ENCODE measurements at regions not wholly inside any gene's neighbourhood (a gene's known extent, or its start where the extent isn't known, plus 50 kb on each side); places are given as distances from the start of the nearest gene placed in this dataset.

- TF ChIP-seq SYNCRIP (IDR thresholded peaks at IDR 0.05; ENCODE audit: insufficient read depth, low read depth, low read length) (no peak), SCMH1 (CRISPR knock-in tag; IDR thresholded peaks at IDR 0.05; ENCODE audit: borderline replicate concordance) (no peak), ZNF792 (CRISPR knock-in tag; IDR thresholded peaks at IDR 0.05) (no peak; the same call in 1 of the 2 replicates), EZH2 (conservative IDR thresholded peaks at IDR 0.05; ENCODE audit: low read depth, low read length) (no peak), ELF1 (CRISPR knock-in tag; IDR thresholded peaks at IDR 0.05) (no peak), IKZF1 (IDR thresholded peaks at IDR 0.05) (no peak), ZNF264 (CRISPR knock-in tag; IDR thresholded peaks at IDR 0.05) (0 out of 2 replicates have a peak, but pooled peaks have one; percentile 46), TCF7L2 (IDR thresholded peaks at IDR 0.05; ENCODE audit: low read depth, low read length) (no peak), ZNF30 (CRISPR knock-in tag; IDR thresholded peaks at IDR 0.05) (no peak), ZNF652 (CRISPR knock-in tag; IDR thresholded peaks at IDR 0.05; ENCODE audit: borderline replicate concordance, low read depth) (no peak), DR1 (CRISPR knock-in tag; IDR thresholded peaks at IDR 0.05) (no peak), SUZ12 (IDR thresholded peaks at IDR 0.05; ENCODE audit: low read depth, low read length) (no peak), HNF4A (CRISPR knock-in tag; IDR thresholded peaks at IDR 0.05) (peak; percentile 67), ELF3 (CRISPR knock-in tag; IDR thresholded peaks at IDR 0.05) (0 out of 2 replicates have a peak, but pooled peaks have one; percentile 11), RELA (CRISPR knock-in tag; IDR thresholded peaks at IDR 0.05) (no peak), ZNF784 (CRISPR knock-in tag; IDR thresholded peaks at IDR 0.05; ENCODE audit: borderline replicate concordance) (no peak), SMAD3 (CRISPR knock-in tag; IDR thresholded peaks at IDR 0.05) (0 out of 2 replicates have a peak, but pooled peaks have one; percentile 51), GPBP1L1 (CRISPR knock-in tag; IDR thresholded peaks at IDR 0.05) (no peak), ZNF317 (CRISPR knock-in tag; IDR thresholded peaks at IDR 0.05) (no peak), ZNF326 (CRISPR knock-in tag; IDR thresholded peaks at IDR 0.05; ENCODE audit: borderline replicate concordance) (no peak), ZNF891 (CRISPR knock-in tag; IDR thresholded peaks at IDR 0.05) (no peak), ZNF274 (CRISPR knock-in tag; IDR thresholded peaks at IDR 0.05) (no peak), MTERF4 (CRISPR knock-in tag; IDR thresholded peaks at IDR 0.05) (no peak), DMTF1 (CRISPR knock-in tag; IDR thresholded peaks at IDR 0.05) (no peak), KDM5A (IDR thresholded peaks at IDR 0.05; ENCODE audit: borderline replicate concordance, low read length) (no peak), NAIF1 (CRISPR knock-in tag; IDR thresholded peaks at IDR 0.05; ENCODE audit: borderline replicate concordance) (no peak), ZNF530 (CRISPR knock-in tag; IDR thresholded peaks at IDR 0.05; ENCODE audit: low read depth) (no peak), NR1H2 (CRISPR knock-in tag; IDR thresholded peaks at IDR 0.05; ENCODE audit: borderline replicate concordance, low read depth) (no peak), POGZ (CRISPR knock-in tag; IDR thresholded peaks at IDR 0.05) (no peak; the same call in 1 of the 2 replicates), ZNF737 (CRISPR knock-in tag; IDR thresholded peaks at IDR 0.05; ENCODE audit: borderline replicate concordance) (no peak)
These were observed 50.6 kb upstream of the SPRED2 start (continued) for GRCh38 chr2:65482971-65483370.
